Epithelial cell of esophagus (primary cell): ENCODE measurements at regions not wholly inside any gene's neighbourhood (a gene's known extent, or its start where the extent isn't known, plus 50 kb on each side); places are given as distances from the start of the nearest gene placed in this dataset.

Experiments
- DNase-seq: peaks from one replicate; pipeline ENCODE4 v3.0.0; 2010; ENCODE audit warnings: low read depth
- H3K4me3 ChIP-seq: 2 replicates; pipeline ENCODE4 v1.5.1; 2011; ENCODE audit warnings: mild to moderate bottlenecking, low read length, control low read depth
- CTCF ChIP-seq: IDR thresholded peaks from 2 replicates; pipeline ENCODE4 v1.5.1; 2011; ENCODE audit warnings: low read depth, mild to moderate bottlenecking, low read length, control low read depth, inconsistent platforms; ENCODE audit not compliant: insufficient read depth; ENCODE audit errors: missing control alignments

- TF ChIP-seq CTCF = no peak
These were observed 786.9 kb upstream of the SEMA6D start for GRCh38 chr15:46930426-46930825.

GRCh38 chr15:46933332-46933731, 784.0 kb upstream of the SEMA6D start:
- no peak for DNase-seq
- no peak overlapping the region for H3K4me3 ChIP-seq
- no peak for TF ChIP-seq CTCF

More at GRCh38 chr15:46930426-46930825, 786.9 kb upstream of the SEMA6D start:
- H3K4me3 ChIP-seq = no peak overlapping the region
- DNase-seq = no peak

GRCh38 chr15:46934851-46935250, 782.5 kb upstream of the SEMA6D start:
- TF ChIP-seq CTCF = no peak
- no peak for DNase-seq
- no peak overlapping the region for H3K4me3 ChIP-seq

- TF ChIP-seq CTCF = no peak
- H3K4me3 ChIP-seq = no peak overlapping the region
- no peak for DNase-seq
These were observed 779.1 kb upstream of the SEMA6D start for GRCh38 chr15:46938169-46938568.

- no peak for DNase-seq
- no peak for TF ChIP-seq CTCF
- no peak overlapping the region for H3K4me3 ChIP-seq
These were observed 776.1 kb upstream of the SEMA6D start for GRCh38 chr15:46941241-46941640.

GRCh38 chr15:46946953-46947352, 770.4 kb upstream of the SEMA6D start:
- H3K4me3 ChIP-seq = no peak overlapping the region
- DNase-seq = no peak
- no peak for TF ChIP-seq CTCF

- peak; percentile 5 for DNase-seq
- no peak for TF ChIP-seq CTCF
These were observed 761.7 kb upstream of the SEMA6D start for GRCh38 chr15:46955576-46955975.

More at GRCh38 chr15:46955576-46955975, 761.7 kb upstream of the SEMA6D start:
- no peak overlapping the region for H3K4me3 ChIP-seq
